ENCODE measurements at regions not wholly inside any gene's neighbourhood (a gene's known extent, or its start where the extent isn't known, plus 50 kb on each side); places are given as distances from the start of the nearest gene placed in this dataset.

DNA sequence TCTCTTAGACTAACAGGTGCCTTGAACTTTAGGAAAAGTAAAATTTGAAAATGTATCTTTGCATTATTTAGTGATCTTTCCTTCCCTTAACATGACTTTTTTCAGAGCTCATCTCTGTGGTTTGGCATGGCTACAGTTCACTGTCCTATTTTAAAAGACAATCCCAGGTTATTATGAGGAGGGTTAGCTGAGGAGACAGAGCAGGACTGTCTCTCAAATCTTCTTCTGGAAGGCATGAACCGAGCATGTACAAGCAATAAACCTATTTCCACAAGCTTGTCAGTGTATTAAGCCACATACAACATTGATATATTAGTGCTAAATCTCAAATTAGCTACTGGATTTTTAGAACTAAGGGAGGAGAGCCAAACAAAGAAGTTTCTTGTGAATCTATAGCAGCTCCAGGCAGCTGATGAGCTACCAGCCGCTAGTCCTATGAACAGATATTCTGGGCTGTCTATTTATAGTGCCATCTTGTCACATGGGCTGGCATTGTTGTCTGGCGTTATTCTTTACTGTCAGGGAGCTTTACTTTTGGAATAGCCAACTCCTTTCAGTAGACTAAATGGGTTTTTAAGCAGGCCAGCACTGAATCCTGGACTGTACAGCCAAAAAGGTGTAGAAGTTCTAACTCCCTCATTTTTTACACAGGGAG lies 171.2 kb upstream of the ACTBL2 start:
- TF ChIP-seq, protein P1, sequence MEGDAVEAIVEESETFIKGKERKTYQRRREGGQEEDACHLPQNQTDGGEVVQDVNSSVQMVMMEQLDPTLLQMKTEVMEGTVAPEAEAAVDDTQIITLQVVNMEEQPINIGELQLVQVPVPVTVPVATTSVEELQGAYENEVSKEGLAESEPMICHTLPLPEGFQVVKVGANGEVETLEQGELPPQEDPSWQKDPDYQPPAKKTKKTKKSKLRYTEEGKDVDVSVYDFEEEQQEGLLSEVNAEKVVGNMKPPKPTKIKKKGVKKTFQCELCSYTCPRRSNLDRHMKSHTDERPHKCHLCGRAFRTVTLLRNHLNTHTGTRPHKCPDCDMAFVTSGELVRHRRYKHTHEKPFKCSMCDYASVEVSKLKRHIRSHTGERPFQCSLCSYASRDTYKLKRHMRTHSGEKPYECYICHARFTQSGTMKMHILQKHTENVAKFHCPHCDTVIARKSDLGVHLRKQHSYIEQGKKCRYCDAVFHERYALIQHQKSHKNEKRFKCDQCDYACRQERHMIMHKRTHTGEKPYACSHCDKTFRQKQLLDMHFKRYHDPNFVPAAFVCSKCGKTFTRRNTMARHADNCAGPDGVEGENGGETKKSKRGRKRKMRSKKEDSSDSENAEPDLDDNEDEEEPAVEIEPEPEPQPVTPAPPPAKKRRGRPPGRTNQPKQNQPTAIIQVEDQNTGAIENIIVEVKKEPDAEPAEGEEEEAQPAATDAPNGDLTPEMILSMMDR (IDR thresholded peaks at IDR 0.05) = no peak
- no peak for TF ChIP-seq POLR2A (IDR thresholded peaks at IDR 0.05)
